Caco-2 (cell line): ENCODE measurements at regions not wholly inside any gene's neighbourhood (a gene's known extent, or its start where the extent isn't known, plus 50 kb on each side); places are given as distances from the start of the nearest gene placed in this dataset.

Experiments
- BruUV-seq: library from RNA; stranded (reverse); fragments of 400-500 nt; replicated peaks from 2 replicates; lab custom pipeline; 2021; lab: Mats Ljungman, UMichigan
- CTCF ChIA-PET: fragments of 300-600 bp; sonication (Branson Sonifier 250); formaldehyde crosslinking; loops from one replicate; lab custom pipeline; 2022; ENCODE audit warnings: antibody characterized with exemption; lab: Charles Lee
- POLR2A ChIA-PET: fragments of 300-600 bp; sonication (Branson Sonifier 250); formaldehyde crosslinking; loops from one replicate; lab custom pipeline; 2022; ENCODE audit warnings: antibody characterized with exemption; lab: Charles Lee
- DNase-seq, 2 experiments: peaks; one replicate each; pipeline versions ENCODE4 v3.0.0 to v3.0.0-alpha.2; 2020 to 2022
- H3K27me3 ChIP-seq: replicated peaks from 2 replicates; pipeline ENCODE4 v1.6.0; 2011; ENCODE audit warnings: low read length; ENCODE audit not compliant: control insufficient read depth, insufficient read depth
- H3K36me3 ChIP-seq: 2 replicates; pipeline ENCODE4 v1.5.1; 2011; ENCODE audit warnings: low read length; ENCODE audit not compliant: control insufficient read depth, insufficient read depth
- H3K4me1 ChIP-seq: fragments of 250-450 bp; sonication (Bioruptor Pico); 2 replicates; pipeline ENCODE4 v1.5.1; 2020; ENCODE audit warnings: mild to moderate bottlenecking
- H3K4me3 ChIP-seq: 2 replicates; pipeline ENCODE4 v1.5.1; 2011; ENCODE audit warnings: low read depth, mild to moderate bottlenecking, control low read depth, low read length
- H3K9me3 ChIP-seq: fragments of 250-450 bp; sonication (Bioruptor Pico); 2 replicates; pipeline ENCODE4 v1.5.1; 2020; ENCODE audit warnings: mild to moderate bottlenecking, moderate library complexity
- H3K27ac Mint-ChIP-seq: one replicate; pipeline ENCODE4 v1.8.0; 2022; ENCODE audit warnings: mixed read lengths; ENCODE audit not compliant: unreplicated experiment
- H3K27me3 Mint-ChIP-seq: one replicate; pipeline ENCODE4 v1.8.0; 2022; ENCODE audit warnings: mixed read lengths; ENCODE audit not compliant: insufficient read depth, unreplicated experiment
- H3K36me3 Mint-ChIP-seq: one replicate; pipeline ENCODE4 v1.8.0; 2022; ENCODE audit warnings: mild to moderate bottlenecking, mixed read lengths; ENCODE audit not compliant: insufficient read depth, unreplicated experiment
- H3K4me1 Mint-ChIP-seq: one replicate; pipeline ENCODE4 v1.8.0; 2022; ENCODE audit warnings: low read depth, mixed read lengths; ENCODE audit not compliant: unreplicated experiment
- H3K4me3 Mint-ChIP-seq: one replicate; pipeline ENCODE4 v1.8.0; 2022; ENCODE audit warnings: mild to moderate bottlenecking, moderate library complexity, mixed read lengths; ENCODE audit not compliant: unreplicated experiment
- H3K9me3 Mint-ChIP-seq: one replicate; pipeline ENCODE4 v1.8.0; 2022; ENCODE audit warnings: mixed read lengths; ENCODE audit not compliant: unreplicated experiment
- intact Hi-C: fragments of 100-400 bp; cut with micrococcal nuclease; formaldehyde crosslinking; loops from one replicate; pipeline ENCODE4 v1.10.0; 2022; ENCODE audit not compliant: unreplicated experiment
- TF ChIP-seq, protein P1 (sequence below), 2 experiments: fragments of 200-600 bp in 1 of 2; IDR thresholded peaks; 1 replicate in 1 of 2; 2 replicates in 1 of 2; pipeline versions ENCODE4 v1.5.1 to v1.8.0; 2011 to 2022; ENCODE audit warnings: antibody characterized with exemption in 1 of 2, control low read depth in 1 of 2, inconsistent platforms in 1 of 2, low read depth in 1 of 2, low read length in 1 of 2, mild to moderate bottlenecking in 1 of 2, moderate library complexity in 1 of 2; ENCODE audit not compliant: insufficient read depth in 1 of 2, severe bottlenecking in 1 of 2, unreplicated experiment in 1 of 2

DNA sequence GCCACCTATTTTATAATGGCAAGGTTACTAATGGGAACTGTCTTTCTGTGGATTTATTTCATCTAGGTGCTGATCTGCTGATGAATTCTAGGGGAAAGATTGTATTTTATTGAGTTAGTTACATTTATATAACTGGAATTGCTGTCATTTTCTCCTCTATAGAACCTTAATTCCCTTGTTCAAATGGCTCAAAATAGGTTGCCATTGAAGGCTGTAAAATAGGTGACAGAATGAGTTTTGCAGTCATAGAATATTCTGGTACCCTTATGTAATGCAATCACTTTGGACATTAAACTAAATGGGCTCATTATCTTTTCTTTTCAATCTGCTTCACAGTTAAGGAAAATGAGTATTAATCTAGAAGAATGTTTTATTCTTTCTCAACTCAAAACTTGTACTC is 131.0 kb downstream of the CTH start:
- Histone ChIP-seq H3K4me1 (no peaks in the 10 kb centered on the region), H3K9me3 (no peaks in the 10 kb centered on the region), H3K27me3 (no peaks in the 10 kb centered on the region), H3K36me3 (no peaks in the 10 kb centered on the region), H3K4me3 (no peak overlapping the region)
- ChIA-PET POLR2A (no interaction called here), CTCF (no interaction called here)
- H3K4me1 Mint-ChIP-seq, result no peaks in the 10 kb centered on the region
- H3K27me3 Mint-ChIP-seq, result no peaks in the 10 kb centered on the region
- no TSS peak for BruUV-seq
- intact Hi-C loops, result no loop called here
- DNase-seq, result no peak
- H3K9me3 Mint-ChIP-seq, result no peaks in the 10 kb centered on the region
- TF ChIP-seq, protein P1, sequence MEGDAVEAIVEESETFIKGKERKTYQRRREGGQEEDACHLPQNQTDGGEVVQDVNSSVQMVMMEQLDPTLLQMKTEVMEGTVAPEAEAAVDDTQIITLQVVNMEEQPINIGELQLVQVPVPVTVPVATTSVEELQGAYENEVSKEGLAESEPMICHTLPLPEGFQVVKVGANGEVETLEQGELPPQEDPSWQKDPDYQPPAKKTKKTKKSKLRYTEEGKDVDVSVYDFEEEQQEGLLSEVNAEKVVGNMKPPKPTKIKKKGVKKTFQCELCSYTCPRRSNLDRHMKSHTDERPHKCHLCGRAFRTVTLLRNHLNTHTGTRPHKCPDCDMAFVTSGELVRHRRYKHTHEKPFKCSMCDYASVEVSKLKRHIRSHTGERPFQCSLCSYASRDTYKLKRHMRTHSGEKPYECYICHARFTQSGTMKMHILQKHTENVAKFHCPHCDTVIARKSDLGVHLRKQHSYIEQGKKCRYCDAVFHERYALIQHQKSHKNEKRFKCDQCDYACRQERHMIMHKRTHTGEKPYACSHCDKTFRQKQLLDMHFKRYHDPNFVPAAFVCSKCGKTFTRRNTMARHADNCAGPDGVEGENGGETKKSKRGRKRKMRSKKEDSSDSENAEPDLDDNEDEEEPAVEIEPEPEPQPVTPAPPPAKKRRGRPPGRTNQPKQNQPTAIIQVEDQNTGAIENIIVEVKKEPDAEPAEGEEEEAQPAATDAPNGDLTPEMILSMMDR (IDR thresholded peaks at IDR 0.05; ENCODE audit: insufficient read depth in 1 of 2, low read depth in 1 of 2, low read length in 1 of 2, severe bottlenecking in 1 of 2, unreplicated experiment in 1 of 2), result no peak
- no peak overlapping the region for H3K27ac Mint-ChIP-seq
- no peak overlapping the region for H3K4me3 Mint-ChIP-seq
- H3K36me3 Mint-ChIP-seq, result no peaks in the 10 kb centered on the region

DNA sequence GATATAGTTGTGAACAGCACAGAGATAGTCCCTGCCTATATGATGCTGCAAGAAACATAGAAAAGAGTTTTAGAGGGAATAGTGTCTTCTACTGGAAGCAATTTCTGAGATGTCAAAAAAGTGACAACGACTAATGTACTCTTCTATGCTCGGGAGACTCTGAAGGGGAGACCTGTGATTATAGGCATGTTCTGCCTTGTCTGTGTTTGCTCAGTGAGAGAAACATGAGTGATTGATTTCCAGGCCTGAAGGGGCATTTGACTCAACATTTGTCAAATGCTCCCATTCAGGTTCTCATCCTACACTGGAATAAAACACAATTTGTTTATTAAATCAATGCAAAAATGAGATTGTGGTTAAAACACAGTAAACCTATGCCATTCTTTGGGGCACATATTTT is 131.8 kb downstream of the CTH start:
- TF ChIP-seq, protein P1 (IDR thresholded peaks at IDR 0.05; ENCODE audit: insufficient read depth in 1 of 2, low read depth in 1 of 2, low read length in 1 of 2, severe bottlenecking in 1 of 2, unreplicated experiment in 1 of 2), result no peak
- H3K4me3 ChIP-seq, result no peak overlapping the region
- no peaks in the 10 kb centered on the region for H3K4me1 Mint-ChIP-seq

DNA sequence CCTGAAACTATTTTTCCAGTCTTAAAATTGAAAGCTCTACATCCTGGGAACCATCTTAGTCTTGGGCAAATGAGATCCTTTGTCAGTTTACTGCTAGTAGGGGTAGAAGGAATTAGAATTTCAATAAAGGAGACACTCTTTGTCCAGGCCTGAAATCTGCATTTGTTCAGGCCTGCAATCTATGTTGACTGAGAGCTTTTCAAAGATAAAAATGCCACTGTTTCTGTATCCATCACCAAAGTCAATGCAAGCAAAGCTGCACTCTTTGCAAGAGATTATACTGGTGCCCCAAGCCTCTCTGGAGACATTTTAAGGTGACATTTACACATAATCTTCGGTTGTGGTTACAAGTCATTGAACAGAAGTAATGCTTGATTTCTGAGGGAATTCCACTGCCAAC is 135.7 kb downstream of the CTH start:
- peaks cover 6% of the 10 kb centered on the region for H3K27me3 Mint-ChIP-seq
- DNase-seq, result no peak
- ChIA-PET POLR2A (no interaction called here), CTCF (no interaction called here)
- no peaks in the 10 kb centered on the region for H3K4me1 Mint-ChIP-seq
- H3K27me3 ChIP-seq, result no peaks in the 10 kb centered on the region
- no peak overlapping the region for H3K4me3 Mint-ChIP-seq
- H3K36me3 ChIP-seq, result no peaks in the 10 kb centered on the region
- TF ChIP-seq, protein P1 (IDR thresholded peaks at IDR 0.05; ENCODE audit: insufficient read depth in 1 of 2, low read depth in 1 of 2, low read length in 1 of 2, severe bottlenecking in 1 of 2, unreplicated experiment in 1 of 2), result no peak
- intact Hi-C loops, result no loop called here
- no TSS peak for BruUV-seq
- no peak overlapping the region for H3K4me3 ChIP-seq
- no peaks in the 10 kb centered on the region for H3K4me1 ChIP-seq
- no peaks in the 10 kb centered on the region for H3K9me3 Mint-ChIP-seq
- H3K27ac Mint-ChIP-seq, result no peak overlapping the region
- H3K9me3 ChIP-seq, result no peaks in the 10 kb centered on the region
- no peaks in the 10 kb centered on the region for H3K36me3 Mint-ChIP-seq

More for the DNA sequence above, 131.8 kb downstream of the CTH start:
- Mint-ChIP-seq H3K4me3 (no peak overlapping the region), H3K27me3 (no peaks in the 10 kb centered on the region), H3K9me3 (no peaks in the 10 kb centered on the region), H3K27ac (no peak overlapping the region), H3K36me3 (no peaks in the 10 kb centered on the region)
- CTCF ChIA-PET, result no interaction called here
- DNase-seq, result no peak
- Histone ChIP-seq H3K36me3 (no peaks in the 10 kb centered on the region), H3K9me3 (no peaks in the 10 kb centered on the region), H3K27me3 (no peaks in the 10 kb centered on the region), H3K4me1 (no peaks in the 10 kb centered on the region)
- intact Hi-C loops, result no loop called here
- BruUV-seq, result no TSS peak
- POLR2A ChIA-PET, result no interaction called here
